GM21526 (cell line): ENCODE measurements at regions not wholly inside any gene's neighbourhood (a gene's known extent, or its start where the extent isn't known, plus 50 kb on each side); places are given as distances from the start of the nearest gene placed in this dataset.

Source experiments
- ATAC-seq: cut with Tn5 transposase; IDR thresholded peaks from one replicate; pipeline ENCODE4 v1.9.1; 2021; ENCODE audit warnings: moderate library complexity; ENCODE audit not compliant: unreplicated experiment, low FRiP score

DNA sequence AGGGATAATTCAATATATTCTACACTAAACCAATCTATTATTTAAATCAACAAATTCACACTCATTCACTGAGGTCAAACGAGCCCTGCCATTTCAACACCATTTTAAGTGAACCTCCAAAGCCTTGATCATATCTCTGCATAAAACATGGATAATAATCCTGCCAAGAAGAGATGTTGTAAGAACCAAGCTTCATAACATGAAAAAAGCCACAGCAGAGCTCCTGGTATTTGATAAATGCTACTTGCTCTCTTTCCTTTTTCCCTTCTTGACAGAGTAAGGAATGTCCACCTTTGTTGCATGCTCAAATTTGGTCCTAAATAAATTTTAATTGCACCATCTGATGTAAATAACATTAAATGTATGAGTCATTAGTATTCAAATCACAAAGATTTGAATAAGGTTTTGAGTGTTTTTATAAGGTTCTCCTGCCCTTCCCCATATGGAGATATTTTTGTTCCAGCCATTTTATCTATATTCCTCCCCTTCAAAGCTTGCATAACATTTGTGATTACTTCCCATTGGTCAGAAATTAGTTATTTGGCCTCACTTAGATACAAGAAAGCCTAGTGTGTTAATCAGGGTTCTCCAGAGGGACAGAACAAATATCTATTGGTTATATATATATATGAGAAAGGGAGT is 318.8 kb downstream of the RND3 start:
- no peak for ATAC-seq

DNA sequence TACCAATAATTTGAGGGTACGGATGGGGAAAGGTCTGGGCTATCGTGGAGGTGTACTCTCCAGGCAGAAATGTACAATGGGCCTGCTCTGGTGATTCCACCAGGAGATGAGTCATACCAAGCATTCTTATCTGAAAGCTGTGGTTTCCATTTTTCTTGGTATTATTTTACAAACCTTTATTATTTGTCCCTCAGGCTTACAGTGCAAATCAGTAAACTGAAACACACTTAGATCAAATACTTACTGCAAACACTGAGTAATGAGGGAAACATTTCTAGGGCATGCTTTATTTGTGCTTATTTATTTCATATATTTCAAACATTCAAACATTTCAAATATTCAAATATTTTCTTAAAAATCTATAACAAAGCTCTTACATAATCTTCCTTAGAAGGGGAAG is 319.8 kb downstream of the RND3 start:
- no peak for ATAC-seq

DNA sequence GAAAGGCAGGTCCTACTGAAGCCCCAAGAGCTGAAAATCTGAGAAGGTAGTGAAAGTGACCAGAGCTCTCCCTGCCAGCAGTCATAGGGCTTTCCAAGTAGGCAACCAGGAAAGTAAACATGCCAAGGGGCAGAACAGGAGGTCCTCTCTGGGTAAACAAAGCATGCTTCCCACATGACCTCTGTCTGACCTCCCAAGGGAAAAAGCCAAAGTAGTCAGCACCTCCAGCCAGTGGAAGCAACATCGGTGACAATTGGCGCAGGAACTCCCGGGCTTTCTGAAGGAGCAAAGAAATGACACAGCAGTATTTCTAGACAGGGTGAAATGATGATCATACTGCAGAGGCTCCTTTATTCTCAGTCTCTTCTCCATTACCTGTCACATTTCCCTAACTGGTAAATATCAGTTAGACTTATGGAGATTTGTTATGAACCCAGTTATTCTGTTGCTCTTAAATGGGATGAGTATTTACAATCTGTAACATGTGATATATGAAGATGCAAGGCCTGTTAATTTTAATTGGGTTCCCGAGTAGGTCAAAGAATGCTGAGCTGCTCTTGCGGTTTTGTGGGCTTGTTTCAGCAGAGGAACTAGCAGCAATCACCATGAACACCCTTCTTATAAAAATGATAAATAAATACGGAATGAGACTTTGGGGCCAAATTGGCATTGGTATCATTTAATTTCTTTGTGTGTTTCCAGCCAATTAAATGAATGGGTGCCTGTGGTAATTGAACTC is 321.0 kb downstream of the RND3 start:
- ATAC-seq = no peak

DNA sequence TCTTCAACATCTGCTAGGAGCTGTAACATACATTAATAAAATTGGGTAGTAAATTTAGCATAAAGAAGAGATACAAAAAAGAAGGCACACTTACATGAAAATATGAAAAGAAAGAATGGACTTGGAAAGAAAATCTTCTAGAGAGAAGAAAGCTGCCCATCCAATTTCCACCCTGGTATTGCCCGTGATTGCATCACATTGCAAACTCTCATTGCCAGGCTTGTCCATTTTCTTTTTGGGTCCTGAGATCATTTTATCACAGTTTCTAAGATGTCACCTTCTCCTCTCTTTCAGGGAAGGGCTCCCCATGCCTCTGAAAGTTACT is 321.5 kb downstream of the RND3 start:
- no peak for ATAC-seq

DNA sequence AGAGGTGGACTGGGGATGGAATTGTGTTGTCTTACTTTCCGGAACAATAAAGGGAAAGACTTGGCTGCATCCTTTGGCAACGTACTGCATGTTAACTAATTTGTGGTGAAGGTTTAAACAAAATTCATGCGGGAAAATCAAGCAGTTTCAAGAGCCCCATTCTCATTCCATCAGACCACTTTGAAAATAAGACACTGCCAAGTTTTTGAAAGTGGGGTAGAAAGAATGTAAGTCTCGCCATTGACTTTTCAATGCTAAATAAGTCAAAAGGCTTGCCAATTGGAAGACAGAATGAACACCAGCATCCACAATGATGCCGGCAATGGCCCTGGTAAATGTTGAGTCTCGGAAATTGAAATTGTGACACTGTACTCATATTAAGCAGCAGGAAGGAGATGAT is 322.0 kb downstream of the RND3 start:
- no peak for ATAC-seq

DNA sequence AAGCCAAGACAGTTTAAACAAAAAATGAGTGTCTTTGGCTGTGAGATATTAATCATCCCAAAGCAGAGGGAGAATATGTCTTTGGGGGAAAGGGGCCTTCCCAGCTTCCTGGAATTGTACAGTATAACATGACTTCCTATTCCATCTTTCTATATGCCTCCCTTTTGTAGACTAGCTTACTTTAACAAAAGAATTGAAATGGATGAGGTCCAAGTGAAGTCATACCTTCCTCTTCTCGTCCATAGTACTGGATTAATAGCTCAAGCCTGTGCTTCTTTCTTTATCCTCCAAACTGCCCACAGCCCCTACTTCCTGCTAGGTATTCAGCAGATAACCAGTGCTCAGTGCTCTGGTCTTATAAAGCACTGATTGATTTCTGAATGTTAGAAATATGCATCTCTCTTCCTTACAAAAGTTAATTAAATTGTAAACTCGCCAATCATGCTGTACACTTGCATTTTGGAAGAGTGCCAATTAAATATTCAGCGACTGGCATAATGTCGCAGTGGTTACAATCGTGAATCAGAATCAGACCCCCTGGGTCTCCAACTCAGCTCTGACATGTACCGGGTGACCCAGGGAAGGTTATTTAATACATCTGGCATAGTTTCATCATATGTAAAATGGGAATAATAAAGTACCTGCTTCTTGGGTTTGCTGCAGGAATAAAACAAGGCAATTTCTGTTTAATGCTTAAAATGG is 325.1 kb downstream of the RND3 start:
- no peak for ATAC-seq

DNA sequence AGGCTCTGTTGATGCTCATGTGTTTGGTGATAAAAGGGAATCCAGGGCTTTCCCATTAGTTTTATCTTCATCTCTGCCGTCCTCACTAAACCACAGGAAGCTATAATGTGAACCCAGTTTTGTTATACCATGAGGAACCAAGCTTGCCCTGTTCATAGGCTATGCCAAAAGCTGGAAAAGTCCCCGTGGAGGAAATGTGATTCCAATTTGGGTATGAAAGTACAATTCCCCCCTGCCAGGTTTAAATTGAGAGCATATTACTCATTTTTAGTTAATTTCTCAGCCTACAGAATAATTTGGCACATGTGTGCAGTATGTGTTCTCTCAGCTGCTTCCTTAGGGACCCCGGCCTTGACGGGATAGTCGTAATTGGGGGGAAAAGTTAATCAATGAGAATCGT is 327.4 kb downstream of the RND3 start:
- ATAC-seq = no peak

DNA sequence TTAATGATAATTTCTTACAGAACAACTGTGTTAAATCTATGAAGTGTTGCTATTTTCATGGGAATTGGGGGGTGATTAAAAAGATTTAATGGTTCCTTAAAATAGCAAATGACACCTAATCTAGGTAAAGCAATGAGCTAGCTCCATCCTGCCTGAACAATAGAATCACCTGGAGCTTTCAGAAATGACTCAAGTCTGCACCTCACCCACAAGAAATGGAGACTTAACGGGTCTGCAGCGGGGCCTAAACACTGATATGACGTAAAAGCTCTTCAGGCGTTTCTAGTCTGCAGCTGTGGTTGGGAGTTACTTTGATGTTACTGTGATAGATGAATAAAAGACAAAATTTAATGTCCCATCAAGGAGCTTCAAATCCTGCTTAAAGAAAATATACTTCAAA is 328.2 kb downstream of the RND3 start:
- ATAC-seq = no peak

DNA sequence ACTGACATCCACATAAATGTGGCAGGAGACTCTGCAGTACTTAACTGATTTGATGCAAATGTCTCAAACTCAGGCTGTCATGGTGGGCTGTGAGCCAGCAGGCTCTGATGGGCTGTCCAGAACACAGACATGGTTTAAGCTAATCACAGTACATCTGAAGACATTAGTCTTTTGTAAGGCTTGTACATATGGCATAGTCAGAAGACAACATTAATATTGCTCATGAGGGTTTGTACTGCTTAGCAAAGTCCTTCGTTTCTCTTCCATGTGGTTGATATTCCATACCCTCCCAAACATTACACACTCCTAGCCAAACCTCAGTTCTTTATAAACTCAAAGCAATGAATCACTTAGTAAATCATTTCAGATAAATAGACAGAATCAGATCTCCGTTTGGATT is 330.6 kb downstream of the RND3 start:
- ATAC-seq = no peak

DNA sequence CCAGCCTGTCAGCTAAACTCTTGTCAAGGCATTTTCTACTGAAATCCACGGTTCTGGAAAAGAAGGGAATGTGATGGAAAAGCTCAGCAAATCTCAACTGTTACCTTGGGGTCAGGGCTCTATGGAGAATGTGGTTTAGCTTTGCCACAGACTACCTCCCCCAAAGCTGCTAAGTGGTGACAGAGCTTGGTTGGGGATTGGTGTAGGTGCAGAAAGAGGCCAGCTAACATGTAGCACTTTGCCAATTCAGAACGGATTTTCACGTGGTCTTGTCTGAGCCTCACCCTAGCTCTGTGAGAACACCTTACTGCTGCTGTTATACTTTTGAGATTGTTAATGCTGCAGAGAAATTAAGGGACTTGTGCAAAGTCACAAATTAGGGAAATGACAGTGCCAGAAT is 331.1 kb downstream of the RND3 start:
- ATAC-seq = no peak

DNA sequence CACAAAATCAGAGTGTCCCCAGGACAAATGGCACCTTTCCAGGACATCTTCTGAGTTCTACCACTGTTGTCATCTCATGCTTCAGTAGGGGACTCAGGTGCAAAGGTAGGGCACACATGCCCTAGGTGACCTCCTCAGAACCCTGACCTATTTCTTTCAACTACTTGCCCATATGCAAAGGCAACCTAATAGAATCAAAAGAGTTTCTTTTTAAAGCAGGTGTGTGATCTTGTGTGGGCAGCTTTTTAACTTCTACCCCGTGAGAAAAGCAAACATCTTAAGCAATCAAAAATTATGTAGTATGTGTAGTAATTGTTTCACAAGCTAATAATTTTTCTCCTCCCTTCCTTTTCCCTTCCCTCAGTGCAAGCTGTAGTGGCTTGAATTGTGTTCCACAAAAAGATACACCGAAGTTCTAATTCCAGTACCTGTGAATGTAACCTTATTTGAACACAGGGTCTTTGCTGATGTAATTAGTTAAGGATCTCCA is 333.1 kb downstream of the RND3 start:
- no peak for ATAC-seq

DNA sequence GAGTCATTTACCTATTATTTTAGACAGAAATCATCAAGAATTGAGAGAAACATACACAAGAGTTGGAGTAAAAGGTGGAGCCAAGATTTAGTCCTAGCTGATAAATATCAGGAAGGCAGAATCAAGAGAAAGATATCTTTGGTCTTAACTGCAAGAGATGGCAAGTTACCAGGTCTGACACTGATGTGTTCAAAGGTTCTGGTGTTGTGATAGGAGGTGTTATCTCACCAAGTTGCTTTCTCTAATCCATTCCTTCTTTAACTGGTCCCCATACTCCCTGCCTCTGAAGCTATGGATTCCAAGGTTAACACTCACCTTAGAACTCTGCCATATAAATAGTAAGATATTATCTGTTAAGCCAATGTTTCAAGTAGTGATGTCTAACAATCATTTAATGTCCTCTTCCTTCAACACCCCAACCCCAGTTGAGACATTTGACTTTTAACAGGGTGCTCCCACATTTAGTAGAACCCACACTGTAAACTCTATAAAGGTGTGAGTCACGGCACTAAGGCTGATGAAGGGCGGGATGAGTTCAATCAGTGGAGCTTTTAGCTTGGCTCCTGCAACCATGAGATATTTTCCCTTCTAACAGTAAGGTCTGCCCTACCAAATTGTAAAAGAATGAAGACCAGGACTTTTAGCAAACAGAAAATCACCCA is 333.7 kb downstream of the RND3 start:
- ATAC-seq = no peak

DNA sequence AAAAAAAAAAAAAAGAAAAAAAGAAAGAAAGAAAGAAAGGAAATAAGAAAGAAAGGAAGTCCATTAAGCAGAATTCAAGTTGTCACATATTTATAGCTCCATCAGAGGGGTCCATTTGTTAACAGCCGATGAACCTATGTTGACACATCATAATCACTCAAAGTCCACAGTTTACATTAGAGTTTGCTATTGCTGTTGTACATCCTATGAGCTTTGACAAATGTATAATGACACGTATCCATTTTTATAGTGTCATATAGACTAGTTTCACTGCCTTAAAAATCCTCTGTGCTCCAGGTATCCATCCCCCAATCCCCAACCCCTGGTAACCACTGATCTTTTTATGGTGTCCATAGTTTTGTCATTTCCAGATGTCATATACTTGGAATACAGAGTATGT is 335.2 kb downstream of the RND3 start:
- ATAC-seq = no peak

DNA sequence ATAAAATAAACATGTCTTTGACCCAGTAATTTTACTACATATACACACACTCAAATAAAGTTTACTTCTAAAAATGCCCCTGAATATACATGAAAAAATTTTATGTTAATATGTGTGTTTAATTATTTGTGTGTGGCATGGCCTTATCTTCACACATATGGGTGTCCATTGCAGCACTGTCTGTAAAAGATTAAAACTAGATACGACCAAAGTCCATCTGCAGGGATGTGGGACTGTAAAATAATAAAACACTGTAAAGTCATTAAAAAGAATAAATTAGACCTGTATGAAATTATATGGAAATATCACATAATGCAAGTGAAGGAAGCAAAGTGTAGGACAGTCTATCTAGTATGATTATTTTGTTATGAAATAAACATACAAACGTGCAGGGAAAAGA is 337.3 kb downstream of the RND3 start:
- no peak for ATAC-seq

DNA sequence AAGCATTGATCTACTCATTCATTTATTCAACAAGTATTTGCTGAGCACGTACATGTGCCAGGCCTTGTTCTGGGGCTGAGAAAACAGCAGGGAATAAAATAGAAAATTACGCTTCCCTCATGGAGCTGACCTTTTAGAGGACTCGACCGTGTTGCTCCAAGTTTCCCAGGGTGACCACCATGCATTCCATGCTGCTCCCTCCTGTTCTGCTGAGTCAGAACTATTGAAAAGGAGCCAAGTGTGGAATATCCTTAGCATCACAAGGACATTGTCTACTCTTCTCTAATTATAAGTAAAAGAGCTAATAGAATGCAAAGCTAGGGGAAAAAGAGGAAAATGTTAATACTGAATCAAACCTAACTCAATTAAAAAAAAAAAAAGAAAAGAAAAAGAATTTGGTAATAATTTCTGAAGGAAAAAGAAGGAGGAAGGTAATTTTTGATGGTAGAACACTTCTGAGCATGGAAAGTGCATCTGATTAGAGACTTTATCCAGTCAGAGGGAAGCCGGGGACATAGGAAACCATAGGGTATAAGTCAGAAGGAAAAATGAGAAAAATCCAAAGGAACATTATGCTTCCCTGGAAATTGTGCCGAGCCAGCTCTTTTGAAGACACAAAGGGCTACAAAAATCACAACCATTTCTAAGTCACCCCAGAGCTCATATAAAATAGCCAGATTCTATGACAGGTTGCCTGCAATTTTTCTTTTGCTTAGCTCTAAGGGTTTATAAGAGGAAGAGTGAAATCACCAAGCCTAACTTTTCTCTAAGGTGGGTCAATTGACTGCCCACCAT is 339.4 kb downstream of the RND3 start:
- ATAC-seq = no peak

DNA sequence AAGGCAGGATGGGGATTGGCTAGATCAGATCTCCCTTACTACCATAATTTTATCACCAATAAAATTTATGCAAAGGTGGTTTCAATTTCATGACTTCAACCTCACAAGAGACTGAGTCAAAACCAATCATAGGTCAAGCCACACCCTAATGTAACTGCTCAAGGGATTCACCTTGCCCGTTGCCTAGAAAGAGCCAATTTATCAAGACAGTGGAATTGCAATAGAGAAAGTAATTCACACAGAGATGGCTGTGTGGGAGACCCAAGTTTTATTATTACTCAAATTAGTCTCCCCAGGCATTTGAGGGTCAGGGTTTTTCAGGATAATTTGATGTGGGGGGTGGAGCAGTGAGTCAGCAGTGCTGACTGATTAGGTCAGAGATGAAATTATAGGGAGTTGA is 340.6 kb downstream of the RND3 start:
- ATAC-seq = no peak

DNA sequence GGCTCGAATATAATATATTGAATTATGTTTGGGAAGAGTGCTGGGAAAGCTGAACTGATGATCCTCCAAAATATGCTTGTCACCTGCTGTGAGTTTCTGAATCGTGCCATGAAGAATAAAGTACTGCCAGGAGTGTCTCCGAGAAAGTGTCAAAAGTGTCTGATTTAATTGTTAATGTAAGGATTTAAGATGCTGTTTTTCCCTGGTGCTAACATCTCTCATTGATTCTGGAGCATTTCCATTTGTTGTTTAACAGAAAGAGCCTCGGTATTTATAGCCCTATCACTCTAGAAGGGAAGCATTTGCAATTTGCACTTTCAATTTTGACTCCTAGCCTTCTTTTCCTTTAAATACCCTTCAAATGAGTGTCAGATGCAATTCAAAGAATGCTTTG is 342.2 kb downstream of the RND3 start:
- ATAC-seq = no peak

DNA sequence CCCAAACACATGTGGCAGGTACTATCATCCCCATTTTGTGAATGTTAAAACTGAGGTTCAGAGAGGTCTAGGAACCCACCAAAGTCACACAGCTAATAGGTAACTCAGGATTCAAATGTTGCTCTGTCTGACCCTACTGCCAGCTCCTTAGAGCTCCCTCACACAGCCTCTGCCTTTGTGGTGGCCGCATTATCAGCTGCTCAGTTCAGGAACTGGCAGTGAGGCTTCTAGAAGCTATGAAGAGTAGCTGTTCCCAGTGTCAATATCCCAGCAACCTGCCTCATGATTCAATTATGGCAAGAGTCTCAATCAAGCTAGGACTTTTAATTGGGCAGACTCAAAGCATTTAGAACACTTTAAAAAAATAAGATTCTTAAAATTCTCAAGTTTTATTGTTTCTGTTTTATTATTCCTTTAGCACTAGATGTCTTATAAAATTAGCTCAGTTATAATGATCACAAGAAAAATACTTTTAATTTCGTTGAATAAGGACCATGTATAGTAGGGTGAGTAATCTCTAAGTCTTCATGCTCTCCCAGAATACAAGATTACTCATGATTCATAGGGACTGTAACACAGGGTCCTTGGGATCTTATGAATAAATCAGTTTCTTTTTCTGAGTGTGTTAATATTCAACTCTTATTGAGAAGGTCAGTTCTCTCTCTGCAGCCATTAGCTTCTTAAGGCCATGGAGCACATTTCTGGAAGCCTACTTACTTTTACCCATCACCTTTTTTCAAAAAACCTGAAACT is 342.7 kb downstream of the RND3 start:
- ATAC-seq = no peak

DNA sequence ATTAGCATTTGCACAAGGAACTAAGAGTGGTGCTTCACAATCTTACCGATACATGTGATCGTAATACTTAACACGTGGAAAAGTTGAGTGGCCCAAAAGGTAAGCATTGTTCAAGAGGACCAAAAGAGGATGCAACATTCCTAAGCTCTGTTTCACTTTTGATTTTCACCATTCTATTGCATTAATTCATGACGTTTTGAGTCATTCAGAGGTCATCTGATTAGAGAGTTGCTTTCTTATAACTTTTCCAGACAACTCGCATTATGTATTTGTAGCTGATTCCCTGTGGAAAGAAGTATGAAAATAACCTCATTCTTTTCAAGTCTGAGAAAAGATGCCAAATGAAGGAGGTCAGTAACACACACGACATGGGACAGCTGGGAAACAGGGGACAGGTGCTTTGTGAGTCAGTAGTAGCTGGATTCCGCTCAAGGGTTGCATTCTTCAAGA is 344.4 kb downstream of the RND3 start:
- ATAC-seq = no peak

DNA sequence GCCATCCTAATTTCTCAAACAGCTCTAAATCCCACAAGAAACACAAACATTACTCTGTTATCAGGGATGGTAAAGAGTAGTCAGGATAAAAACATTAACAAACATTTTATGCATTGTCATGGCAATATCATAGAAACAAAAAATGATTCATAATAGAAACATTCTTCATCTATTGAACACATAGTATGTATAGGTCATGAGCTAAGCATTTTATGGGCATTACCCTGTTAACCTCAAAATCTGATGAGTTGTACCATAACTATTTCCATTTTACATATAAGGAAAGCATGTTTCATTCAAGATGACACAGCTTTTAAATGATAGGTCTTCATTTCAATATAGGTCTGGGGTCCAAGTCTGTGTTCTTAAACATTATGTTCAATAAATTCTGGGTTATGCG is 344.9 kb downstream of the RND3 start:
- ATAC-seq = no peak
